DMS53 treated with DMSO at 0.1 percent for 48 hours (cell line): ENCODE measurements at regions not wholly inside any gene's neighbourhood (a gene's known extent, or its start where the extent isn't known, plus 50 kb on each side); places are given as distances from the start of the nearest gene placed in this dataset.

Source experiments
- DNase-seq: peaks from one replicate; lab custom pipeline; 2025; ENCODE audit not compliant: unreplicated experiment; lab: John Stamatoyannopoulos, UW

DNA sequence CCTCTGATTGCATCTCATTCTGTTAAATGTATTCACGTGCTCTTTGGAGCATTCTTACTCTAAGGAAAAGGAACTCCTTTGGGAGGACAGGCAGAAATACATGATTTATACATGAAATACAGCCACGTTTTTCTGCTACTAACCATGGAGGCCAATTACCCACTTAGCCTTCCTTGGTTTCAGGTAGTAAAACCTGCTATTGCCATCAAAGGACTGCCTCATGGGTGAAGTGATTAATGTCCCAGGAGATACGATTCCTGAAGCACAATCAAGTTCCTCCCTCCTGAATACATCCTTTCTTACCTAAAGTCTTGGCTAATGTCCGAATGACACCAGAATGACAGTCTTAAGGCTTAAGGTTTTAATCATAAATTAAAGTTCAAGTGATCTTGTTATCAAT is 58.5 kb upstream of the PIK3CG start:
- no peak for DNase-seq

DNA sequence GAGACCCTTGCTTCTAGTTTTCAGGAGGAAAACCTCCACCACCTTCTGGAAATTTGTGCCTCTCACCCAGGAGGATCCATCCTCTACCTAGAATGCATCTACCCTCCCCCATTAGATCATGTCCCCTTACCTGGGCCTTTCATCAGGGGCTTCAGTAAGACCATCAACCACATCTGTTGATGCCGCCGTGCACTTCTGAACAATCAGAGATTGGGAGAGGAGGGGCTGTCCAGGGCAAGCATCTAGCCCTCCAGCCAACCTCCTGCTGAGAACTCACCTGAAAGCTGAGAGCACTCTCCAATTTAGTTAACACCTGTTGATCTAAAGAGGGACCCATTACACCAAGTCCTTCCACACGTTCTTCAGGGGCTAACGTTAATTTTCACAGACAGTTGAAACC is 57.6 kb upstream of the PIK3CG start:
- DNase-seq = no peak

DNA sequence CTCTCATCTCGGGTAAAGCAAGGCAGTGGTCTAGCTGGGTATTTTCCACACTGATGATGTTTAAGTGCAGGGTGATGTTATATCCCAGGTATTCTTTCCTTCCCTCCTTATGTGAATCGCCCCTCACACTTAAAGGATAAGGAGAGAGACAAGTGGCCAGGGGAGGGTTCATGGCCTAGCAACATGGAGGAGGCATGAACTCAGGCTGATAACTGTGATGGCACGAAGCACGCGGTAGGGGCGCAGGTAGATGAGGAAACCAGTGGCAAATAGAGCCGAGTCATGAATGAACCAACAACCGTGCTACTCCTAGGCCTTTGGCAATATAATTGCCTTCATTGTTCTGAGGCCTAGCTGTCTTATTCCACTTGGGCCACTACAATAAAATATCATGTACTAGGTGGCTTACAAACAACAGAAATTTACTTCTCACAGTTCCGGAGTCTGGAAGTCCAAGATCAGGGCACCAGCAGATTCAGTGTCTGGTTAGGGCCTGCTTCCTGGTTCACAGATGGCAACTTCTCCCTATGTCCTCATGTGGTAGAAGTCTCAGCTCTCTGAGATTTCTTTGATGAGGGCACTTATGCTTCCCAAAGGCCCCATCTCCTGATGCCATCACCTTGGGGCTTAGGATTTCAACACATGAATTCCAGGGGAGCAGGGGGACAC is 56.0 kb upstream of the PIK3CG start:
- DNase-seq = no peak

DNA sequence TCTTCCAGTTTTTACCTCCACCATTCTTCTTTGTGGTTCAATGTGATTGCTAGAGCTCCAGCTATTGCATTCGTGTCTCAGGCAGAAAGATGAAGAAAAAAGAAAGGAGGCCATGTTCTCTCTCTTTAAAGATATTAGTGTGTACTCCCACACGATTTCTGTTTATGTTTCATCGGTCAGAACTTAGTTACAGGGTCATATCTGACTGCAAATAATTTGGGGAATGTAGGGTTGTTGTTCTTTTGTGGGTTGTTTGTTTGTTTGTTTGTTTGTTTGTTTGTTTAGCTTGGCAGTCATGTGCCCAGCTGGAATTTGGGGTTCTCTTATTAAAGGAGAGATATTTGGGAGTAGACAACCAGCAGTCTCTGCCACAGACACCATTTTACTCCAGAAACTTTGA is 53.6 kb upstream of the PIK3CG start:
- DNase-seq = no peak

DNA sequence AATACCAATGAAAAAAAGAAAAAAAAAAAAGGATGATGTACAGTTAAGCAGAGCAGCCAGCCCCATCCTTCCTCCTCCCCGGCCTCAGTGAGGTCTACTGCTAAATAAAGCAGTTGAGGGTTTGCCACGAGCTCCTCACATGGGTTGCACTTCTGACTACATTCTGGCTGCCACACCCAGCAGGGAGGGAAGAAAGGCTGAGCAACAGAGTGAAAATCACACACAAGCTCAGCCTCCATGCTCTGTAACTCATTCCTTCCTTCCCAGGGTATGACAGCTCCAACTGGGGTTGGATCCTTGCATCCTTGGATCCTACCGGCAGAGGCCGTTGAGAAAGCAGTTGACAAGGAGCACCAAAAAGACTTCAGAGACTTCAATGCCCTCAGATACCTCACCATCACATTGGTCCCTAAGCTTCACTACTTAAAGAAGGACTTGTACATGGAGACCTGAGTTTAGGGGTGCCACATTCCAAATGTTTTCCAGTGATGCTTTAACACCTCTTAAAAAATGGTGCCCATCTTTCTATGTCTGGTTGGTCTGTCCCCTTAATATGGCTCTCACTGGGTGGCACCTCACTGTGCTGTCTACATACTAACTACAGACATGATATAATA is 52.9 kb upstream of the PIK3CG start:
- no peak for DNase-seq

DNA sequence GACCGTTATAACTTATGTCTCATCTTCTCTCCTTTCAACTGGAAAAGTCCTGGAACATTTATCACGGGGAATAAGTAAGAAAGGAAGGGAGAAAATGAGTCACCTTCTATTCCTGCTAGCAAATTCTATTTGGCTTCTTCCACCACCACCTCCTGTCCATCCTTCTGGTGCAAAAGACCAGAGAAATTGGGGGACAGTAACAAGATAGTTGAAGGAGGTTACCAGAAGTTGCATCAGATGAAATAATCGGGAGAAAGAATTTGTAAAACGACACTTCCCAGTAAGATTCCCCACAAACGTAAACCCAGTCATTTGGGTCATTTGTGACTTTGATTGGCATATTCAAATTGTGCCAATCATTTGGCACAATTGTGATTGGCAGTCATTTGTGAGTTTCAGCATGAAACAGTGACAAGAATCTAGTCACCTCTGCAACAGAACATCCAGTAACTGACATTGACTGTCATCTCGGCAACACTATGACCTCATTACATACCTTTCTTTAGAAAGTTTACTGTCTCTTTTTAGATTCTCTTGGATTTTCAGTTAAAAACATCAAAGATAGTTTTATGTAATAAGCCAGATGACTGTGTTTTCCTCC is 51.3 kb upstream of the PIK3CG start:
- DNase-seq = no peak

DNA sequence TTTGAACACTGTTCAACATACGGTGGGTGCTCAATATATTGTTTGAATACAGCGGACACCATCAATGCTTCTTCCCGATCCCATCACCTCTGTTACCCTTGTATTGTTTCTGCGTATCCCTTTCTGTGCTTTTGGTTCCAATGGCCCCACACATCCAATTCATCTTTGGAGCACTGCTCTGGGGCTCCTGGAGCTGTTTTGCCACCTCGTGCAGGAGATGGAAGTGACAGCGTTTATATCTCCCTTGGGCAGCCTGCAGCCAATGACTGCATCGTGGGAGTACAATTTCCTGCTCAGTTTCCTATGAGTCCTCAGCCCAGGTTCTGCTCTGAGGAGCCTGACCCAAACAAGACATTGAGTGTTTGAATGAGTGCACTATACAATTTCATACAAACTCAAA is 50.2 kb upstream of the PIK3CG start:
- DNase-seq = no peak
